Vagina (tissue), 2 donors: ENCODE measurements at regions not wholly inside any gene's neighbourhood (a gene's known extent, or its start where the extent isn't known, plus 50 kb on each side); places are given as distances from the start of the nearest gene placed in this dataset.

Experiments used
- DNase-seq, 2 donors: peaks; one replicate each; pipeline ENCODE4 v3.0.0-alpha.2; 2017; ENCODE audit errors: extremely low spot score in 2 of 2
- H3K27ac ChIP-seq: fragments of 200-600 bp; sonication (generic); one replicate; pipeline ENCODE4 v1.5.1; 2019
- H3K27me3 ChIP-seq: fragments of 200-600 bp; sonication (generic); one replicate; pipeline ENCODE4 v1.5.1; 2019
- H3K36me3 ChIP-seq, 2 donors: fragments of 200-600 bp; sonication (generic); one replicate each; pipeline ENCODE4 v1.5.1; 2017 to 2019
- H3K4me1 ChIP-seq: fragments of 200-600 bp; sonication (generic); one replicate; pipeline ENCODE4 v1.5.1; 2019
- H3K4me3 ChIP-seq, 2 donors: fragments of 200-600 bp; sonication (generic); 1 replicate in 1 of 2; 2 replicates in 1 of 2; pipeline ENCODE4 v1.5.1; 2016 to 2019
- H3K9me3 ChIP-seq: fragments of 200-600 bp; sonication (generic); one replicate; pipeline ENCODE4 v1.5.1; 2019
- CTCF ChIP-seq, 3 experiments: fragments of 450-650 bp in 2 of 3; fragments of 200-600 bp in 1 of 3; sonication (generic) in 1 of 3; IDR thresholded peaks; one replicate each; pipeline ENCODE4 v1.5.1; 2017 to 2019; ENCODE audit warnings: antibody characterized with exemption in 3 of 3, mild to moderate bottlenecking in 2 of 3, moderate library complexity in 2 of 3
- POLR2A ChIP-seq, 2 donors: fragments of 450-650 bp; IDR thresholded peaks; one replicate each; pipeline ENCODE4 v1.6.1; 2017; ENCODE audit warnings: antibody characterized with exemption in 2 of 2, mild to moderate bottlenecking in 2 of 2, moderate library complexity in 2 of 2
- POLR2AphosphoS5 ChIP-seq, 2 donors: sonication (generic); formaldehyde crosslinking; IDR thresholded peaks; one replicate each; pipeline ENCODE4 v1.9.0; 2017; ENCODE audit warnings: antibody characterized with exemption in 2 of 2, mild to moderate bottlenecking in 2 of 2, low read depth in 1 of 2; ENCODE audit not compliant: insufficient read depth in 1 of 2
- intact Hi-C: fragments of 100-400 bp; cut with DNase I; formaldehyde crosslinking; loops from one replicate; pipeline ENCODE4 v1.15.1; 2023

GRCh38 chr20:8935878-8936277, 133.0 kb upstream of the PLCB4 start:
- intact Hi-C loops: no loop called here
- H3K4me3 ChIP-seq: no peak overlapping the region
- H3K9me3 ChIP-seq: no peaks in the 10 kb centered on the region
- DNase-seq: no peak
- H3K27ac ChIP-seq: no peak overlapping the region
- H3K36me3 ChIP-seq: no peaks in the 10 kb centered on the region
- no peak for TF ChIP-seq POLR2AphosphoS5 (IDR thresholded peaks at IDR 0.05; ENCODE audit: insufficient read depth in 1 of 2, low read depth in 1 of 2)
- no peak for TF ChIP-seq CTCF (IDR thresholded peaks at IDR 0.05)
- no peak for TF ChIP-seq POLR2A (IDR thresholded peaks at IDR 0.05)
- H3K27me3 ChIP-seq: no peaks in the 10 kb centered on the region
- H3K4me1 ChIP-seq: peaks cover 9% of the 10 kb centered on the region

- intact Hi-C loops: no loop called here
Measured at GRCh38 chr20:8938532-8938931, 130.4 kb upstream of the PLCB4 start.

DNA sequence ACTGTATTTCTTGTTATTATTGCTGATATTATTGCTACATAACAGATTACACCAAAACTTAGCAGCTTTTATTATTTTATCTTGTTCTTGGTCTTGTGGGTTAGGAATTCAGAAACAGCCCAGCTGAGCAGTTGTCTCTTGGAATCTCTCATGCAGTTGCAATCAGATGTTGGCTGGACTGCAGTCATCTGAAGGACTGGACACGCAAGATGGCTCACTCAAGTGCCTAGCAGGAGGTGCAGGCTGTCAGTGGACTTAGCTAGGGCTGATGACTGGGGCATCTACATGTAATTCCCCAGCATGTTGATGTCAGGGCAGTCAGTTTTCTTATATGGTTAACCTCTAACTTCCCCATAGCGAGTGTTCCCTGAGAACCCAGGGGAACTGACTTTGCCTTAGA, 128.6 kb upstream of the PLCB4 start:
- intact Hi-C loops: no loop called here
- no peaks in the 10 kb centered on the region for H3K27me3 ChIP-seq
- H3K4me3 ChIP-seq: no peak overlapping the region
- DNase-seq: no peak
- TF ChIP-seq POLR2A (IDR thresholded peaks at IDR 0.05) (no peak), POLR2AphosphoS5 (IDR thresholded peaks at IDR 0.05; ENCODE audit: insufficient read depth in 1 of 2, low read depth in 1 of 2) (no peak), CTCF (IDR thresholded peaks at IDR 0.05) (no peak)
- no peak overlapping the region for H3K27ac ChIP-seq
- no peaks in the 10 kb centered on the region for H3K9me3 ChIP-seq
- no peaks in the 10 kb centered on the region for H3K4me1 ChIP-seq
- no peaks in the 10 kb centered on the region for H3K36me3 ChIP-seq

More at GRCh38 chr20:8938532-8938931, 130.4 kb upstream of the PLCB4 start:
- H3K4me3 ChIP-seq: no peak overlapping the region
- TF ChIP-seq CTCF (IDR thresholded peaks at IDR 0.05) (no peak), POLR2A (IDR thresholded peaks at IDR 0.05) (no peak), POLR2AphosphoS5 (IDR thresholded peaks at IDR 0.05; ENCODE audit: insufficient read depth in 1 of 2, low read depth in 1 of 2) (no peak)
- H3K27me3 ChIP-seq: no peaks in the 10 kb centered on the region
- no peaks in the 10 kb centered on the region for H3K36me3 ChIP-seq
- H3K9me3 ChIP-seq: no peaks in the 10 kb centered on the region
- H3K4me1 ChIP-seq: no peaks in the 10 kb centered on the region
- H3K27ac ChIP-seq: no peak overlapping the region
- no peak for DNase-seq

GRCh38 chr20:8943631-8944030, 125.3 kb upstream of the PLCB4 start:
- H3K27me3 ChIP-seq: no peaks in the 10 kb centered on the region
- intact Hi-C loops: no loop called here
- no peaks in the 10 kb centered on the region for H3K36me3 ChIP-seq
- DNase-seq: no peak
- H3K4me1 ChIP-seq: peaks cover 17% of the 10 kb centered on the region
- no peak overlapping the region for H3K4me3 ChIP-seq
- H3K27ac ChIP-seq: no peak overlapping the region
- no peak for TF ChIP-seq POLR2A (IDR thresholded peaks at IDR 0.05)
- no peaks in the 10 kb centered on the region for H3K9me3 ChIP-seq

DNA sequence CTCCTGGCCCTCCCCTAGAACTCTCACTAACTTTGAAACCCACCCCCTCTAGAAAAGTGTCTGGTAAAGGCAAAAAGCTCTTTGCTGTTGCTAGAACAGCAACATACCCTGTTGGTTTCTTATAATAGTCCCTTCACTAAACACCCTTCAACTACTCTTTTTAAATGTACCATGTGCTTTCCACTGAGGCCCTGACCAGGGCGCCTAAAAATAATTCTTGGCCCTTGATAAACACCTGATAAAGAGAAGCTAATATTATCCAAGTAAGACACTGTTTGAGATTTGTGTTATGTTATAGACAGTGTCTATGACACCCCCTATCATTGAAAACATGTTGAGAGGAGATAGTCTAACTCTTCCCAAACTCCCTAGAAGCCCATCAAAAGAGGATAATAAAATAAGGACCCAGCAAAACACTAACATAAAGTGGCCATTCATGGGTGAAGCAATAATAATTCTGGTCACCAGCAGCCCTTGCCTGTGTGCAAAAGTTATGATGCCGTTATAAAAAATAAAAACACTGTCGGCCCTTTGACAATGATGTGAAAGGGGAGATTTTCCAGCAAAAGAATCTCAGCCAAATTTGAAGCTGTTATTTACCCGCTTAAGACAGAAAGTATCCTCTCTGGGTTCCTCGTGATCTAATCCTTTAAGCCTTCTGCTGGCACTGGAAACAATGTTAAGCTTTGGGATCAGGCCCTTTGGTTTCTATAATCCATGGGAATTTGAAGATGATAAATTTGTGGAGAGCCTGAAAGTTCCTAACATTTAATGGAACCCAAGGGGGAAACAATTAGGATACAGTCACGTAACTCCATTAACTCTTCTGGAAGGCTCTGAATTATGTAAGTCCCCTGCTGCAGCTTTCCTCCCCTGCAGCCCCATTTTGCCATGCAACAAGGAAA, 122.6 kb upstream of the PLCB4 start:
- H3K27ac ChIP-seq: peak overlapping the region; percentile 53
- no peaks in the 10 kb centered on the region for H3K36me3 ChIP-seq
- intact Hi-C loops: no loop called here
- no peak overlapping the region for H3K4me3 ChIP-seq
- no peak for DNase-seq
- H3K27me3 ChIP-seq: no peaks in the 10 kb centered on the region
- H3K9me3 ChIP-seq: no peaks in the 10 kb centered on the region
- peak in 1 of 2 donors; percentile 17 for TF ChIP-seq POLR2AphosphoS5 (IDR thresholded peaks at IDR 0.05; ENCODE audit: insufficient read depth in 1 of 2, low read depth in 1 of 2)
- no peak for TF ChIP-seq CTCF (IDR thresholded peaks at IDR 0.05)
- no peak for TF ChIP-seq POLR2A (IDR thresholded peaks at IDR 0.05)
- H3K4me1 ChIP-seq: peaks cover 17% of the 10 kb centered on the region
